ENCODE measurements at regions not wholly inside any gene's neighbourhood (a gene's known extent, or its start where the extent isn't known, plus 50 kb on each side); places are given as distances from the start of the nearest gene placed in this dataset.
"Not testable (repeated sequence)": the region's sequence is repeated elsewhere in the genome, so short reads cannot be mapped to it uniquely, and the experiment has no call there.

DNA sequence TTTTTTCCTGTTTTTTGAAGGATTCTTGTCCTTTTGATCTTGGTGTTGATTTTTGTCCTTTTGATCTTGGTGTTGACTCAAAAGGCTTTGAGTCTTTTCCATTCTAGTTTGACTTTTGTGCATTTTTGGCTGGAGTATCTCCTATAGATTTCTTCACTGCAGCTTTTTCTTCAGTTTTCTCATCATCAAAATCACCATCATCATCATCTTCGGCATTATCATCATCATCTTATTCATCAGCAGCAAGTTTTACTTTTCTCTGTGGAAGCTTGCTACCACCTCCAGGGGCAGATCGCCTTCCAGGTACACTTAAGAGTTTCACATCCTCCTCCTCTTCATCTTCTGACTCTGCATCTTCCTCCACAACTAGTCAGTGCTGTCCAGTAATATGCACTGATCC, 56.5 kb upstream of the MCHR2 start:
- Histone ChIP-seq H3K27ac (ENCODE audit: low read depth in 1 of 2, low read length in 1 of 2) (no peak overlapping the region), H3K4me1 (ENCODE audit: control insufficient read depth in 2 of 2, insufficient read depth in 2 of 2, low read length in 2 of 2) (no peaks in the 10 kb centered on the region), H3K9me3 (ENCODE audit: control insufficient read depth in 2 of 2, insufficient read depth in 1 of 2, low read length in 1 of 2) (no peaks in the 10 kb centered on the region), H3K36me3 (ENCODE audit: control insufficient read depth in 2 of 2, insufficient read depth in 2 of 2, low read length in 1 of 2) (no peaks in the 10 kb centered on the region), H3K27me3 (ENCODE audit: control insufficient read depth in 2 of 2, insufficient read depth in 1 of 2, low read length in 1 of 2) (no peaks in the 10 kb centered on the region), H3K4me3 (ENCODE audit: low read length in 2 of 2) (no peak overlapping the region)
- 93% methylated on average over 2 of the region's 2 CpGs for WGBS
- no peak for DNase-seq (ENCODE audit: low read depth in 6 of 9, low spot score in 9 of 9)

DNA sequence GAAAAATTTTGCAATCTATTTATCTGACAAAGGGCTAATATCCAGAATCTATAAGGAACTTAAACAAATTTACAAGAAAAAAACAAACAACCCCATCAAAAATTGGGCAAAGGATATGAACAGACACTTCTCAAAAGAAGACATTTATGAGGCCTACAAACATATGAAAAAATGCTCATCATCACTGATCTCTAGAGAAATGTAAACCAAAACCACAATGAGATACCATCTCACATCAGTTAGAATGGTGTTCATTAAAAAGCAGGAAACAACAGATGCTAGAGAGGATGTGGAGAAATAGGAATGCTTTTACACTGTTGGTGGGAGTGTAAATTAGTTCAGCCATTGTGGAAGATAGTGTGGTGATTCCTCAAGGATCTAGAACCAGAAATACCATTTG, 49.9 kb upstream of the MCHR2 start:
- not testable (repeated sequence) for H3K27me3 ChIP-seq (ENCODE audit: control insufficient read depth in 2 of 2, insufficient read depth in 1 of 2, low read length in 1 of 2); DNase-seq (ENCODE audit: low read depth in 6 of 9, low spot score in 9 of 9); H3K9me3 ChIP-seq (ENCODE audit: control insufficient read depth in 2 of 2, insufficient read depth in 1 of 2, low read length in 1 of 2); H3K4me3 ChIP-seq (ENCODE audit: low read length in 2 of 2); H3K4me1 ChIP-seq (ENCODE audit: control insufficient read depth in 2 of 2, insufficient read depth in 2 of 2, low read length in 2 of 2); H3K27ac ChIP-seq (ENCODE audit: low read depth in 1 of 2, low read length in 1 of 2); H3K36me3 ChIP-seq (ENCODE audit: control insufficient read depth in 2 of 2, insufficient read depth in 2 of 2, low read length in 1 of 2)

Measured in thymus (tissue), 11 donors.